Gastrocnemius medialis (tissue), 4 donors: ENCODE measurements at regions not wholly inside any gene's neighbourhood (a gene's known extent, or its start where the extent isn't known, plus 50 kb on each side); places are given as distances from the start of the nearest gene placed in this dataset.

ENCODE experiments used
- POLR2A ChIP-seq, 2 donors: fragments of 450-650 bp; IDR thresholded peaks; one replicate each; pipeline ENCODE4 v1.6.1; 2017; ENCODE audit warnings: antibody characterized with exemption in 2 of 2, mild to moderate bottlenecking in 2 of 2, moderate library complexity in 2 of 2
- TF ChIP-seq, protein P1 (sequence below), 5 experiments: fragments of 450-650 bp in 3 of 5; fragments of 200-600 bp in 2 of 5; sonication (generic) in 2 of 5; IDR thresholded peaks in 4 of 5; conservative IDR thresholded peaks in 1 of 5; 1 replicate in 4 of 5; 2 replicates in 1 of 5; pipeline ENCODE4 v1.5.1; 2016 to 2019; ENCODE audit warnings: antibody characterized with exemption in 5 of 5, mild to moderate bottlenecking in 3 of 5, moderate library complexity in 3 of 5

DNA sequence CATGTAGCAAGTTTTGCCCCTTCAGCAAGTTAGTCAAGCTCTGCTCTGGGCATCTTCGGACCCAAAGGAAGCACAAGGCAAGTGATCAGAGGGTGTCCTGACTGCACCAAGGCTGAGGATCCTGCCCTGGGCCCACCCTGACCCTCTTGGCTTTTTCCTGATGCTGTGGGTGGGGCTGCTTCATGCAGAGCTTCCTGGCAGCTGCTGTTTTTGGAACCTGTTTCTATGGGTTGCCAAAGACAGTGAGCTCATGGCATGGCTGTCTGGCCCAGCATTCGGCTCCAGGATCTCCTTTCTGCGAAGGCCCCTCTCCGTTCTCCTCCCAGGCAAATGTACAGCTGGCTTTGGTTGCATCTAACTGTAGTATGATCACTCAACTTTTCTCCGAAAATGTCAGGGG, 497.9 kb downstream of the ARHGEF28 start:
- TF ChIP-seq, protein P1, sequence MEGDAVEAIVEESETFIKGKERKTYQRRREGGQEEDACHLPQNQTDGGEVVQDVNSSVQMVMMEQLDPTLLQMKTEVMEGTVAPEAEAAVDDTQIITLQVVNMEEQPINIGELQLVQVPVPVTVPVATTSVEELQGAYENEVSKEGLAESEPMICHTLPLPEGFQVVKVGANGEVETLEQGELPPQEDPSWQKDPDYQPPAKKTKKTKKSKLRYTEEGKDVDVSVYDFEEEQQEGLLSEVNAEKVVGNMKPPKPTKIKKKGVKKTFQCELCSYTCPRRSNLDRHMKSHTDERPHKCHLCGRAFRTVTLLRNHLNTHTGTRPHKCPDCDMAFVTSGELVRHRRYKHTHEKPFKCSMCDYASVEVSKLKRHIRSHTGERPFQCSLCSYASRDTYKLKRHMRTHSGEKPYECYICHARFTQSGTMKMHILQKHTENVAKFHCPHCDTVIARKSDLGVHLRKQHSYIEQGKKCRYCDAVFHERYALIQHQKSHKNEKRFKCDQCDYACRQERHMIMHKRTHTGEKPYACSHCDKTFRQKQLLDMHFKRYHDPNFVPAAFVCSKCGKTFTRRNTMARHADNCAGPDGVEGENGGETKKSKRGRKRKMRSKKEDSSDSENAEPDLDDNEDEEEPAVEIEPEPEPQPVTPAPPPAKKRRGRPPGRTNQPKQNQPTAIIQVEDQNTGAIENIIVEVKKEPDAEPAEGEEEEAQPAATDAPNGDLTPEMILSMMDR (IDR thresholded peaks at IDR 0.05 in 4 of 5, conservative IDR thresholded peaks at IDR 0.05 in 1 of 5) = no peak
- TF ChIP-seq POLR2A (IDR thresholded peaks at IDR 0.05) = no peak
